ENCODE measurements at regions not wholly inside any gene's neighbourhood (a gene's known extent, or its start where the extent isn't known, plus 50 kb on each side); places are given as distances from the start of the nearest gene placed in this dataset.
"Not testable (repeated sequence)": the region's sequence is repeated elsewhere in the genome, so short reads cannot be mapped to it uniquely, and the experiment has no call there.

DNA sequence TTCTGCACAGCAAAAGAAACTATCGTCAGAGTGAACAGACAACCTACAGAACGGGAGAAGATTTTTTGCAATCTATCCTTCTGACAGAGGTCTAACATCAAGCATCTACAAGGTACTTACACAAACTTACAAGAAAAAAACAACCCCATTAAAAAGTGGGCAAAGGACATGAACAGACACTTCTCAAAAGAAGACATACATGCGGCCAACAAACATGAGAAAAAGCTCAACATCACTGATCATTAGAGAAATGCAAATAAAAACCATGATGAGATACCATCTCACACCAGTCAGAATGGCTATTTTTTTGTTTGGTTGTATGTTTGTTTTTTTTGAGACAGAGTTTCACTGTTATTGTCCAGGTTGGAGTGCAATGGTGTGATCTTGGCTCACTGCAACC lies 131.5 kb upstream of the MED13 start:
- not testable (repeated sequence) for DNase-seq (ENCODE audit: low read depth)

GRCh38 chr17:62194401-62194800 lies 129.3 kb upstream of the MED13 start:
- DNase-seq (ENCODE audit: low read depth): no peak

DNA sequence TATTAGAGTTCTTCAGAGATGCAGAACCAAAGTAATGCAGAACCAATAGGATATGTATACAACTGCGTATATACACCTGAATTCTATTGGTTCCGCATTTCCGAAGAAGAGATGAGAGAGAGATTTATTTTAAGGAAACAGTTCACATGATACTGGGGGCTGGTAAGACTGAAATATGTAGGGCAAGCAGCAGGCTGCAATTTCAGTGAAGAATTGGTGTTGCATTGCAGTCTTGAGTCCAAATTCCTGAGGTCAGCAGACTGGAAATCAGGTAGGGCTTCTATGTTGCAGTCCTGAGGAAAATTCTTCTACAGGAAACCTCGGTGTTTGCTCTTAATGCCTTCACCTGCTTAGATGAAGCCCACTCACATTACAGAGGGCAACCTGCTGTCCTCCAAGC lies 128.2 kb upstream of the MED13 start:
- DNase-seq (ENCODE audit: low read depth): no peak

- no peak for DNase-seq (ENCODE audit: low read depth)
Measured at GRCh38 chr17:62191390-62192361, 126.6 kb upstream of the MED13 start.

DNA sequence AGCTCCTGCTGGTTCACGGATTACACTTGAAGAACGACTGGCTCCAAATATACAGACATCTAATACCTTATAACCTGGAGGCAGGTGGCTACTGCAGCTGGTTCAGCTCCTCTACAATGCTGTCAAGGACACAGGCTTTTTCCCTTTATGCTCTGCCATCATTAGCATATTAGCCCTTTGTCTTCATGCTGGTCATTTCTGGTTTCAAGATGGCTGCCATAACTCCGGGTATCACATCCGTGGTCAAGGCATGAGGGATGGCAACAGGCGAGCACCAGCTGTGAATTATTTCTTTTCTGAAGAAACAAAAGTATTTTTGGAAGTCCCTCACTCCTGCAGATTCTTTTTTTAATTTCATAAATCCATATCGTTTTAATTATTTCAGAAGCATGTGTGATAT lies 124.3 kb upstream of the MED13 start:
- DNase-seq (ENCODE audit: low read depth): no peak

DNA sequence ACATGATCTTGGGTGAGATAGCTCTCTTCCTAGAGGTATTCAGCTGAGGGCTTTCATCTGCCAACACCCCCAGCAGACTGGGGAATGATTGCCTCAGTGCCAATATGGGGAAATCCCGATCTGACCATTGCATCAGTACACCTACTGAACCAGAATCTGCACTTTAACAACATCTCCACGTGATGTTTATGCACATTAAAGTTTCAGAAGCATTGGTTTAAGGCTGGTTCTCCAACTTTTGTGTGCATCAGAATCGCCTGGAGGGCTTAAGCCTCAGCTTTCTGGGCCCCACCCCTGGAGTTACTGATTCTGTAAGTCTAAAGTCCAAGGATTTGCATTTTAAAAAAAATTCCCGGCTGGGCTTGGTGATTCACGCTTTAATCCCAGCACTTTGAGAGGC lies 123.6 kb upstream of the MED13 start:
- DNase-seq (ENCODE audit: low read depth): no peak

- no peak for DNase-seq (ENCODE audit: low read depth)
Measured at GRCh38 chr17:62187681-62188080, 122.6 kb upstream of the MED13 start.

DNA sequence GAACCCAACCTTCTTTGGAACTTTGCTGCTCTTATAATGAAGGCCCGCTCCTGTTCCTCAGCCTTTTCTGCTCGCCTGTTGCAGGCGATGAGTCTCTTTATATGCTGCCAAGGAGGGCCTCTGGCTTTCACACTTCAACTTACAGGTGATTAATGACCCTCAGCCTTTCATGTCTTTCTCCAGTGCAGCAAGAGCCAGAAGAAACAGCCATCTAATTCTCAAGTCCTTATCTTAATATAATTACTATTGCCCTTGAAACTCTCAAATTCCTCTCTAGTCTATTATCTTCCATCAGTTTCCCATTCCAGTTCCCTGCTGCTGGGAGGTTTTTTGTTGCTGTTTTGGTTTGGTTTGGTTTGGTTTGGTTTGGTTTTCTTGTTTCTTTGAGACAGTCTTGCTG lies 121.8 kb upstream of the MED13 start:
- no peak for DNase-seq (ENCODE audit: low read depth)

- no peak for DNase-seq (ENCODE audit: low read depth)
Measured at GRCh38 chr17:62180772-62181171, 115.7 kb upstream of the MED13 start.

- DNase-seq (ENCODE audit: low read depth): peak; percentile 35
Measured at GRCh38 chr17:62179525-62180161, 114.6 kb upstream of the MED13 start.

DNA sequence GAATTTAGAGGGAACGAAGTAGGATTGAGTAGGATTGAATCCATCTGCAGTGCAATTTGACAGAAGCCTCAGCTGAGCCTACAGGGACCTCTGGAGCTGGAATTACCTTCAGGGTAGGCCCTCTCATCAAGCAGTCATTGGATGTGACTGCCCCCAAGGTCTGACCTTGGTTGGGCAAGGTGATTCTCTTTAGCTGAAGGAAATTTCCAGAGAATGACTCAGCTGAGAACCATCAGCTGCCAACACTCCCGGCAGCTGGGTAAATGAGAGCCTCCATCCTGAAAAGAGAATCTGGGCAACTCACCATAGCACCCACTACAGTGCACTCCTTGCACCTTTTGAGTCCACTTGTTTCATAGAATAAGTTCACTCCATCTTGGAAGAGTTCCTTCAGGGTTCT lies 113.5 kb upstream of the MED13 start:
- DNase-seq (ENCODE audit: low read depth): no peak

DNA sequence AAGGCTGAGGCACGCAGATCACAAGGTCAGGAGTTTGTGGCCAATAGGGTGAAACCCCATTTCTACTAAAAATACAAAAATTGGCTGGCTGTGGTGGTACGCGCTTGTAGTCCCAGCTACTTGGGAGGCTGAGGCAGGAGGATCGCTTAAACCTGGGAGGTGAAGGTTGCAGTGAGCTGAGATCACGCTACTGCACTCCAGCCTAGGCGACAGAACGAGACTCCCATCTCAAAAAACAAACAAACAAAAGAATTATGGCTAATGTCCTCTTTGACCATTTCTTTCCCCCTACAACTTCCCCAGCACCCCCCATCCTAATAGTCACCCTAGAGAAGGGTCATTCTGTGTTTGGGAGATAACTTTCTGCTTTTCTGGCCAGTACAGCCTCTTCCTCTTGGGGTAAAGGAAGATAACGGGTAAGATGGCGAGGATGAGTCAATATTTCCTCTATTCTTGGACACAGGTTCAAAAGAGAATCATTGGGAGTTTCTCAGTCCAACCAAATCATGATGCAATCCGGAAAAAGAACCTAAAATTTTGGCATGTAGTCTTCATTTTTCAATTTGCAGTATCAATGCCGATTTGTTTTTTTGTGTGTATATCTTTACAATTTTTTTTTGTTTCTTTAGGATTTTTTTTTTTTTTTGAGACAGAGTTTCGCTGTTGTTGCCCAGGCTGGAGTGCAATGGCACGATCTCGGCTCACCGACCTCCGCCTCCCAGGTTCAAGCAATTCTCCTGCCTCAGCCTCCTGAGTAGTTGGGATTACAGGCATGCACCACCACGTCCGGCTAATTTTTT lies 107.6 kb upstream of the MED13 start:
- peak; percentile 24 for DNase-seq (ENCODE audit: low read depth)

DNA sequence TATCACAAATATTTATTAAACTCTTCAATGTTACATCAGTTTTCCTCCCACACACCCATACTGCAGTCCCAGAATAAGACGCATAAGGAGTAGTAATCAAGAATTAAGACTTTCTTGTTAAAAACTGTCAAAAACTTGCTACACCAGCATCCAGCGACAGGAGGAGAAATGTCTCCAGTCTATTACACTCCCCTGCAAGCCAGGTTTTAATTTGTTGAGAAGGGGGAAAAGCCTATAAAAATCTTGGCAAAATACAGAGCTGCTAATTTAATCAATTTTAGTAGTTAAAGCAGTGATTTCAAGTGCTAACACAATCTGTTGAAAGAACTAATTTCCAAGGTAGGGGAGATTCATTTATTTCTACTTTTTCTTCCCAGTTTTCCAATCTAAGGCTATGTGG lies 102.0 kb upstream of the MED13 start:
- no peak for DNase-seq (ENCODE audit: low read depth)

DNA sequence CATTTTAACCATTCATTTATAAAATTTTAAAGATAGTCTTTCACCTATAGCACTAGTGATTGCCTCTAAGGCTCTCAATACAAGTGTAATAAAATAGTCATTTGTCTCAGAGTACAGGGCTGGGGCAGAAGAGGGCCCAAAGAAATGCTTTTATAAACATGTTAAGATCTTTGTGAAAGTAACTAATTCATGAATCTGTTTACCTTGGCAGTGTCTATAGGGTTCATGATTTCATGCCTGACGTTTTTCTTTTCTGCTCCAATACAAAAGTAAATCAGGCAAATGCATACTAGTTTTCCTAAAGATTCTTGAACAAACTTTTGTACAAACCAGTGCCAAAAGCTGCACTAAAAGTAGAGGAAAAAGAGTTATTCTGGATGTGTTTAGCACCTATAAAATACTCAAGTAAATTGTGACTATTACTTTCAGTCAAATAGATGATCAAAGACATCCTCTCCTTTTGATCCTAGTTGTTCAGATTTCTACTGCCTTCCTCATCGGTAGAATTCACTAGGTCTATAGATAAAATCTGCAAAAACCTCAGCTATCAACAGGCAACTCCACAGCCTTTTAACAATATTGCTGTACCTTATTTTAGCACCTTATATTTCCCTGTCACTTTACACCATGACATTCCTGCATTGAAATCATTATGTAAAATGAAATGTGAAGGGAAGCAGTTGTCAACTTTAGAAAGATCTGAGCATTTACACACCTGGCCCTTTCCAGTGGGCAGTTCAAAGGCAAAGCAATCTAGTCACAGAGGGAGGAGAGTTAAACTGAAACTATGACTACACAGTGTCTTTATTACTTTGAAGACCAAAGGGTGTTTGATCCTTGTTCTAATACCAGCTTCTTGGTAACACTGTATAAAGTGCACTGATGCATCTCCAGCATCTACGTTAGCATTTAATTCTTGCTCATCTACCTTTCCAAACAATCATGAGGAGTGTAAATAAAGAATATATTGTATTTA lies 100.0 kb upstream of the MED13 start:
- no peak for DNase-seq (ENCODE audit: low read depth)

DNA sequence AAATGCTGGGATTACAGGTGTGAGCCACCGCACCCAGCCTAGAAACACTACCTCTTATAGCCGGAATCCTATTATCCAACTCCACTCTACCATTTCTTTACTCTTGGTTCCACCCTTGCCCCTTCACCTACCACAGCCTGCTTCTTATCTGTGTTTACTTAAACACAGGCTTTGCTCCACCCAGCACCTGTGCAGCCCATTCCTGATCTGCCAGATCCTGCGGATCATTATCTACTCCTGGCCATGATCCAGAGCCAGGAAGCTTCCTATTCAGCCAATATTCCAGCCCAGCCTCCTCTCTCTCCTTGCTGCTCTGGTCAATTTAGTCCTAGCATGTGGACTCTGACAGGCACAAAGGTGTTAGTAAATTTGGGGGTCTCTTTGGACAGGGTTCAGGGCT lies 98.8 kb upstream of the MED13 start:
- no peak for DNase-seq (ENCODE audit: low read depth)

- no peak for DNase-seq (ENCODE audit: low read depth)
Measured at GRCh38 chr17:62162898-62163297, 97.8 kb upstream of the MED13 start.

DNA sequence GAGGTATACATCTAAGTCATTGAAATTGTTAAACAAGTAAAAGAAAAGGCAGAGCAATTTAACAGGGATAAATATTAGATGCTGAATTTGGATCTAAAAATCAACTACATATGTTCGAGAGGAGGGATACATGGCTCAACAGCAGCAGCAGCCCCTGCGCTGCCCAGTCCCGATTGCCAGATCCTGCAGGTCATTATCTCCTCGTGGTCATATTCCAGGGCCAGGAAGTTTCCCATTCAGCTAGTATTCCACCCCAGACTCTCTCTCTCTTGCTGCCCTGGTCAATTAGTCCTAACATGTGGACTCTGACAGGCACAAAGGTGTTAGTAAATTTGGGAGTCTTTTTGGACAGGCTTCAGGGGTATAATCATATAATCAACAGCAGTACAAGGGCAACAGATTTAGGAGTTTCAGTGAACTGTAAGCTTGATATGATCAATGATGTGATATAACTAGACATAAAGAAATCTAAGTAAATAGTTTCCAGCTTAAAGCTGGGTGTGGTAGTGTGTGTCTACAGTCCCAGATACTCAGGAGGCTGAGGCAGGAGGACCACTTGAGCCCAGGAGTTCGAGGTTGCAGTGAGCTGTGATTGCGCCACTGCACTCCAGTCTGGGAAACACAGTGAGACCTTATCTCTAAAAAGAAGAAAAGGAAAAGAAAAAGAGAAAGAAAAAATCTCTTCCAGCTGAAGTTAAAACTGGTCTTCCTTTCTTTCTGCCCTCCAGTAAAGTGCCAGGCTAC lies 96.5 kb upstream of the MED13 start:
- no peak for DNase-seq (ENCODE audit: low read depth)

DNA sequence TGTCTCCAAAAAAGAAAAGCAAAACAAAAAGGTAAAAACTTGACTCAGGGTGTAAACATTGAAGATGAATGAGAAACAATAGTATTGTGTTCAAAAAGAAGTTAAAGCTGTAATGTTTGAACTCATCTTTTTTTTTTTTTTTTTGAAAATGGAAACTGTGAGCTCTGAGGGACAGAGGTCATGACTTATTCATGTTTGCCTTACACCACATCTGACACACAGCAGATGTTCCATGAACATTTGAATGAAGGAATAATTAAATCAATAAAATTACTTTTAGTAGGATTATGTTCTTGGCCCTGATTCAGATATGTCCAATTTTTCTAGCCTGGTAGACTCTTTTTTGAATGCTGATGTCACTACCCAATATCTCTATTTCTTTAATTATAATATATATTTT lies 95.7 kb upstream of the MED13 start:
- no peak for DNase-seq (ENCODE audit: low read depth)

- DNase-seq (ENCODE audit: low read depth): no peak
Measured at GRCh38 chr17:62159994-62160393, 94.9 kb upstream of the MED13 start.

DNA sequence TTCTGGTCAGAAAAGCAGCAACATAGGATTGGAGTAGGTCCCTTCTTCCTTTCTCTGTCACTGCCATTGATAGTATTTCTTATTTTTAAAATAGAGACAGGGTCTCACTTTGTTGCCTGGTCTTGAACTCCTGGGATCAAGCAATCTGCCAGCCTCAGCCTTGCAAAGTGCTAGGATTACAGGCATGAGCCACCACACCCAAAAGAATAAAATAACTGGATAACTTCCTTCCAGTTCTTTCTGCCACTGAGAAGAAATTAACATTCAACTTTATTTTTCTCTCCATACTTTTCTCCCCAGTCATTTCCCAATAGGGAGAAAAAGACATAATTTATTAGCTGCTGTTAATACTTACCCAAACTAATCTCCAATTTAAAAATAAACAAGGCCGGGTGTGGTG lies 91.9 kb upstream of the MED13 start:
- DNase-seq (ENCODE audit: low read depth): no peak

GRCh38 chr17:62154909-62155308 lies 89.8 kb upstream of the MED13 start:
- no peak for DNase-seq (ENCODE audit: low read depth)
